ENCODE measurements at regions not wholly inside any gene's neighbourhood (a gene's known extent, or its start where the extent isn't known, plus 50 kb on each side); places are given as distances from the start of the nearest gene placed in this dataset.
"Not testable (repeated sequence)": the region's sequence is repeated elsewhere in the genome, so short reads cannot be mapped to it uniquely, and the experiment has no call there.

DNA sequence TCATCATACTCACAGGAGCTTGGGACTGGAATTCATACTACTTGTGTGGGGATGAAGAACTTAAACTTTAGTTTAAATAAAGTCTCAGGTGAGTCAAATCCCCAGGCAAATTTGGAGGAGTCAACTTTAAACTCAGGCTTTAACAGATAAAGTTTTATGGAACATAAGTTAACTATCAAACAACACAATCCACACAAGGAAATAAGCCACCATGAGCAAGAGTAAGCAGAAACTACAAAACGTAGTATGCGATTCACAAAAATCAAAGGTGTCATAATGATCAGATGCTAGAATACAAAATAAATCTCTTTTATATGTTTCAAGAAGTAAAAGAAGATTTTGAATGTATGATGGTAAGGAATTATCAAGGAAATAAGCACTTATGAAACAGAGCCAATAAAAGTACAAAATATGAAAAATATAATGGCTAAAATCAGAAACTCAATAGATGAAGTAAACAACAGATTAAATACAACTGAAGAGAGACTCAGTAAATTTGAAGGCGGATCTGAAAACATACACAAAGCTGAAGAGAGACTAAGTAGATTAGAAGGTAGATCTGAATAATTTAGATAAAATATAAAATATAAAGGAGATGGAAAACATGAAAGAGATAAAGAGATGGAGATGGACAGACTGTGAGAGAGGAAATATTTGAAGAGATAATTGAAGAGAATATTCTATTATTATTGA, 97.5 kb upstream of the TWIST2 start:
- DNase-seq (ENCODE audit: low spot score) = no peak

DNA sequence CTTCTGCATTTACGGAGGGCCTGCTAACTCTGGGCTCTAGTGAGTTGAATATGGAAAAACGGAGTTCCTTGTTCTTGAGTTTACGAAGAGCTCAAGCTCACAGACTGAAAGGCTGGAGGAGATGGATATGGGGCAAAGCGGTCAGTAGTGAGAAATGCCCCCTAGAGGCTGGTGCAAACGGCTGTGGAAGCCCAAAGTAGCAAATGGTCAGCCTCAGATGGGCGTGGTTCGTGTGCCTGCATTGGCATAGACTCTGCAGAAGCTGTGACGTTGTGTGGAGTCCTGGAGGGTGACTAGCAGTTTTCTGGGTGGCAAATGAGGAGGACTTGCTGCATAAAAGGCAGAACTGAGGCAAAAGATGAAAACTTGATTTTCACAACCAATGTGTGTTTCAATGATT, 93.6 kb upstream of the TWIST2 start:
- no peak for DNase-seq (ENCODE audit: low spot score)

DNA sequence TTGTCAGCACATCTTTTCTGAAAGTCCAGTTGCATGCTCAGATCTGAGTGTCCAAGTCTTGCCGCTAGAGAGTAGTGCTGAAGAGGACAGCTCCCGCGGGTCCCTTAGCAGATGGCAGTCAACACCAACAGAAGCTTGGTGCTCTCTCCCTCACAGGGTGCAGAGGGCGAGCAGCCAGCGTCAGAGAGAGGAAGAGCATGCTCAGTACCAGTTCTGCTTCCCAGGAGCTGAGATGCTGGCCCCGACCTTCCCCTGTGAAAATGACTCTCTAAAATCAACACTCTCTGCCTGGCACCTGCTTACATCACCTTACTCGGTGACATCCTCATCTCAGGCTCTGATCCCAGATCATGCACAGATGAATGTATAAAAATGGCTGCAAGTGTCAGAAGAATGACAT, 86.0 kb upstream of the TWIST2 start:
- peak; percentile 2 for DNase-seq (ENCODE audit: low spot score)

DNA sequence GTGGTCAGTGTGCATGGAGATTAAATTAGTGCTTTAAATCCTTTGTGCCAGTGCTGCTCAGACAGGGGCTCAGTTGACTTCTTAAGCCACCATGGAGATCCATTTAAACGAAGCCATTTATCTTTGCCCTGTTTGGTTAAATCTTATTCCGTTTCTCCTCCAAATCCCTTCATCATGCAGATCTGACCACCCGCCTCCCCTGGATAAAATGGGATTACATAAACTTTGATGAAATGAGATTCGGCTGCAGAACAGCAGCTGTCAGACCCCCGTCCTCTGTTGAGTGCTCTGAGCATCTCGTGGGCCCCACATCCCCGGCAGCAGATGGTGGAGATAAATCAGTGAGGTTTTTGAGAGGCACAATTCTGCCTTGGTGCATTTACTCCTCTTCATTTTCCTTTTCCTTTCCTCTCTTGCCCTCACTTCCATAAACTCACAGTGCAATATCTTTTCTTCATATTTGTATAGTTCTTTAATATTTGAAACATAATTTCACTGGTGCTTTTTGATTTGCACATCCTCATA, 84.4 kb upstream of the TWIST2 start:
- DNase-seq (ENCODE audit: low spot score) = no peak

DNA sequence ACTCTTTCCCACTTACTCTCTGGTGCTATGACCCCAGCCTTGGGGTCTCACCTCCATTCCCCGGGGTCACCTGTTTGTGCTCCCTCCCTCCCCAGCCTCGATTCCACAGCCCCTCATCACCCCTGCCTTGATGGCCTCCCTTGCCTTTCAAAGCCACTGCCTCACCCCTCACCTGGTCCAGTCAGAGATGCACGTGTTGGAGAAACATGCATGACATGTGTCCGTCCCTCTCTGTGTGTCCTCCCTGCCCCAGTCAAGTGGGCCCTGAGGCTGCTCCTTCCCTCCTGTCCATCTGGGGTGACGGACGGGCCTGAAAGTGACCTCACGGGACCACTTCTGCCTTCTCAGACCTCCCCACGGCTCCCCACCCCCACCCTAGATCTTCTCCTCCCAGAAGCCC, 82.3 kb upstream of the TWIST2 start:
- no peak for DNase-seq (ENCODE audit: low spot score)

DNA sequence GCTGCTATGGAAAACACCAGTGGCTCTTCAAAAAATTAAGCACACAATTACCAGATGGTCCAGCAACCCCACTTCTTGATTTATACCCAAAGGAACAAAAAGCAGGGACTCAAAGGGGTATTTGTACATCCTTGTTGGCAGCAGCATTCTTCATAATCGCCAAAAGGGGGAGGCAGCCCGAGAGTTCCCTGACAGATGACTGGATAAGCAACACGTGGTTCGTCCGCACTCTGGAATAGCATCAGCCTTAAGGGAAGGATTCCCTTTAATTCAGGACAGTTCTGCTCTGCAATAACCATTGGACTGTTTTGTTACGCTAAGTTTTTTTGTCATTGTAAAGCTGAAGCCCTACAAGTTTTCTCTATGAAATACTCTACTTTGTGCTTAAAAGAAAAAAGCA, 76.7 kb upstream of the TWIST2 start:
- DNase-seq (ENCODE audit: low spot score) = no peak

DNA sequence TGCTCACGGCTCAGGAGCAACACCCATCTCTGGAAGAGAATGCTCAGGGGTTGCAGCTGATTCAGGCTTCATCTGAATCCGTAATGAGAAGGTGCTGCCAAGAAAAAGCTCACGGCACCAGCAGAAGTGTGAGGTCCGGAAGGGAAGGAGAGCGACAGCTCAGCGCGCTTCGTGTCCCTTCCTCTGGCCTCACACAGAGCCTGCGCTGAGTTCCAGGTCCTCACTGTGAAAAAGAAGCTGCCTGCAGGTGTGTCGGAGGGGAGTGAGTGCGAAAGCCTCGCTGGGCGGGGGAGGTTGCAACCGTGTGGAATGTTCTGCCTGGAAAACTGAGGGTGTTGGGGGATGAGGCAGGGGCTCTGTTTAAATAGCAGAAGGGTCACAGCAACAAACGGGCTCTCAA, 76.2 kb upstream of the TWIST2 start:
- no peak for DNase-seq (ENCODE audit: low spot score)

DNA sequence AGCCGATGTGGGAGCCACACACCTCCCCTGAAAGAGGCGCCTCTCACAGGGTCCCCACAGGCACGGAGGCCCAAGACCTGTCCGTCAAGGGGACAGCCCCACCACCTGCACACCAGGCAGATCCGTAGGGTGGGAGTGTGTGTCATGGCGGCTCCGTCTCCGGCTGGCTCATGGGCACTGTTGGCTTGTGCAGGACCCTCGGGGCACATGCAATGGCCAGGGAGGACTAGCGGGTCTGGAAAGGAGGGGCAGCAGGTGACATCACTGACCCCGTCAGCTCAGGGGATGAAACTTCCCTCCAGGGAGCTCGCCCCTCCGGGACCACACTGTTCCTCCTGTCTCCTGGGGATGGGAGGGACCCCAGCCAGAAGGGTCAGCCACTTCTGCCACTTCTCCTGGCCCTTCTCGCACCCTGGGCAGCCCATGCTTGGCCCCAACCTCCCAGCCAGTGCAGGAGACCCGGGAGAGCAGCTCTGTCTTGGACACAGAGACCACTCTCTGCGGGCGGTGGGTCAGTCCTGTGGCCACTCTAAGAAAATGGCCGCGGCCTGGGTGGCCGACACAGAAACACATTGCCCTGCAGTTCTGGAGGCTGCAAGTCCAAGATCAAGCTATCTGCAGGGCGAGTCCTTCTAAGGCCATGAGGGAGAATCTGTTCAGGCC, 75.1 kb upstream of the TWIST2 start:
- DNase-seq (ENCODE audit: low spot score) = no peak

DNA sequence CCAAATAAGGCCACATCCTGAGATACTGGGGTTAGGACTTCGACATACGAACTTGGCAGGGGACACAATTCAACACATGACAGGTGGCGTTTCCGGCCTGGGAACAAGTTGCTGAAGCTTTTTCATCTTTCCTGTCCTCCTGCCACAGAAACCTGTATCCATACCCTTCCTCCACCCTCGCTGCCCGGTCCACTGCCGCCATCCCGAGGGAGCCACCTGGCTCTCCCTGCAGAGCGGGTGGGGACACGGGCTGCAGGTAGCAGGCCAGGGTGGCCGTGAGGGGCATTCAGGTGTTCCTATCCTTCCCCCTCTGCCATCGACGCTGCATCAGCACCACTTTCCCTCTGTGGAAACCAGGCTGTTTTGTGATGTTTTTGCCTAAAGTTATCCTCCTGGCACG, 74.4 kb upstream of the TWIST2 start:
- DNase-seq (ENCODE audit: low spot score) = no peak

DNA sequence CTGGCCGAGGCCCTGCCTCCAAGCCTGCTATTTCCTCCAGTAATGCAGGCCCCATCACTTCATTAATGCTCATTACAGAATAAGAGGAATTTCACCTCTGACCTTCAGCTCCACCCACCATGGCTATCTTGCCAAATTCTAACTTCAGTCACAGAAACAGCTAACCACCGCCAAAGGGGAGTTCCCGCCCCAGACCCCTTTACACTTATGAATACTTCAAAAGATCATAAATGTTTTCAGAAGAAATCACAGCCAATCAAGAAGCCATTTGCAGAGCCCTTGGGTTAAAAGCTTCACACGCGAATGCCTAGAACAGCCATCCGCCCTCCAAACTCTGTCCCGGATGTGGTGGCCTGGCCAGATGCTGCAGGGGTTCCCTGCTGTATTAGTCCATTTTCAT, 73.8 kb upstream of the TWIST2 start:
- no peak for DNase-seq (ENCODE audit: low spot score)

DNA sequence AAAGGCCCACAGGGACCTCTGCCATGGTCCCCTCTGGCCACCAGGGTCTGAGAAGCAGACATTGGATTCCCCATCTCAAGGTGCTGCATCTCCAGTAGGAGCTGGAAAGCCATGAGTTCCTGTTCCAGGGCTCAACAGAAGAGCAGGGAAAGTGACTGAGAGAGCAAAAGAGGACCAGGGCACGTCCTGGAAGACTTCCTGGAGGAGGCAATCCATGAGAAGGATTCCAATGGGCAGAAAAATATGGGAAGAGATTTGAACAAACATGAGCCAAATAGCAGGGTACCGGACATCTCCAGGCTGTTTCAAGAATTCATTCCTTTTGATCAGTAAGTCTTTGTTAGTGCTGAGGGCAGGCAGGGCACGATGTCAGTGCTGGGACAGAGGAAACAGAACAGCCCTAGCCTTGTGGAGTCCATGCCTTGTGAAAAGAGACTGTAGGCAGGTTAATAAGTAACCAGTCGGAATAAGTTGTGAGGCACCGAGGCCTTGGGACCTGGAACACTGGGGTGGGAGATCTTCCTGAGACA, 72.8 kb upstream of the TWIST2 start:
- DNase-seq (ENCODE audit: low spot score) = no peak

DNA sequence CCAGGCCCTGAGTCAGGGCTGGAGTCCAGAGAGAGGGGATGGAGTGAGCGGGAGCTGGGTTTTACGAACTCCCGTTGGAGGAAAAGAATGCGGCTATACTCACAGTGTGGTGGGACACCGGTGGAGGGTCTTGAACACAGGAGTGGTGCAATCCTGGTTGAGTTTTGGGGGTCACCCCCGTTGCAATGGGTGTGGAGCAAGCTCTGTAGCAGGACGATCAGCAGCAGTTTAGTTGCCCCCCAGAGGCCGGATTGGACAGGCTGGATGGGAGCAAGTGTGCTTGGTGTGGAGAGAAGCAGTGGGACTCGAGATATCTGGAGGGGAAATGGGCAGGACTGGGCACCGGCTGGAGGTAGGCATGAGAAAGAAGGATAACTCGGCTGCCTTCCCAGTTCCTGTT, 72.3 kb upstream of the TWIST2 start:
- DNase-seq (ENCODE audit: low spot score) = no peak

DNA sequence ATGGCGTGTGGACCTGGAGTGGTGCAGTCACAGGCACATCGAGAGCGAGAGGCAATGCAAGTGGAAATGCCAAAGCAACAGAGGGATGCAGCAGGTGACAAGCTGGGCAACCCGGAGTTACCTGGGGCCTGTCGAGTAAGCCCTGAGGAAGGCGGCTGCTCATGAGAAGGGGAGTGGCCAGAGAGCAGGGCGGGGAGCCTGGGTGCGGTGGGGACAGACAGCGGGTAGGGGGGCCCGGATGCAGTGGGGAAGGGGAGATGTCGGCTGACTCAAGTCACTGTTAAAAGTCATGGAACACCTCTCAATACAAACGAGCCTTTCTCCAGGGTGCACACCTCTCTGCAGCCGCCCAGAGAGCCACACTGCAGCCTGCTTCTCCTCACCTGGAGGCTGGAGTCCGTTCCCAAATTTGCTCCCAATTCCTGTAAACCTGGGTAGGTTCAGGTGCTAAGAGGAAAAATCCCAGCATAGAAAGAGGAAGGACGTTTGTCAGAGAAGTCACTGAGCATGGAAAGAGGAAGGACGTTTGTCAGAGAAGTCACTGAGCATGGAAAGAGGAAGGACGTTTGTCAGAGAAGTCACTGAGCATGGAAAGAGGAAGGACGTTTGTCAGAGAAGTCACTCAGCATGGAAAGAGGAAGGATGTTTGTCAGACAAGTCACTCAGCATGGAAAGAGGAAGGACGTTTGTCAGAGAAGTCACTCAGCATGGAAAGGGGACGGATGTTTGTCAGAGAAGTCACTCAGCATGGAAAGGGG, 71.7 kb upstream of the TWIST2 start:
- no peak for DNase-seq (ENCODE audit: low spot score)

DNA sequence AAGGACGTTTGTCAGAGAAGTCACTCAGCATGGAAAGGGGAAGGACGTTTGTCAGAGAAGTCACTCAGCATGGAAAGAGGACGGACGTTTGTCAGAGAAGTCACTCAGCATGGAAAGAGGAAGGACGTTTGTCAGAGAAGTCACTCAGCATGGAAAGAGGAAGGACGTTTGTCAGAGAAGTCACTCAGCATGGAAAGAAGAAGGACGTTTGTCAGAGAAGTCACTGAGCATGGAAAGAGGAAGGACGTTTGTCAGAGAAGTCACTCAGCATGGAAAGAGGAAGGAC, 71.2 kb upstream of the TWIST2 start:
- DNase-seq (ENCODE audit: low spot score) = not testable (repeated sequence)

DNA sequence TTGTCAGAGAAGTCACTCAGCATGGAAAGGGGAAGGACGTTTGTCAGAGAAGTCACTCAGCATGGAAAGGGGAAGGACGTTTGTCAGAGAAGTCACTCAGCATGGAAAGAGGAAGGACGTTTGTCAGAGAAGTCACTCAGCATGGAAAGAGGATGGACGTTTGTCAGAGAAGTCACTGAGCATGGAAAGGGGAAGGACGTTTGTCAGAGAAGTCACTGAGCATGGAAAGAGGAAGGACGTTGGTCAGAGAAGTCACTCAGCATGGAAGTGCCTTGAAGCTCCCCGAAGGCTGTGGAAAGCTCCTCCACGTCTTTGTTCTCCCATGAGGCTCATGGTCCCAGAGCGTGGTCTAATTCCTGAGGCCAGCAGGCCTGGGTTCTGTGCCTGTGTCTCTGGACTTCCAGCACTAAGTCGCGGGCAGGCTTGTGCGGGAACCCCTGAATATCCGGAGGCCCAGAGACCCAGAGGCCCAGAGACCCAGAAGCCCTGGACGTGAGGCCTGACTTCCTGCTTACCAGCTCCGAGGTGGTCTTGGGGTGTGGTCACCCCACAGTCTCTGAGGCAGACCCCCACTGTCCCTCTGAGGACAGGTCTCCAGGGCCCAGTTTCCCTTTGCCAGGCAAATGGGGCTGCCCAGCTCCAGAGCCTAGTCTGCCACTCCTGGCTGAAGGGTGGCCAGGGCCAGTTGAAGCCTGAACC, 70.4 kb upstream of the TWIST2 start:
- no peak for DNase-seq (ENCODE audit: low spot score)

DNA sequence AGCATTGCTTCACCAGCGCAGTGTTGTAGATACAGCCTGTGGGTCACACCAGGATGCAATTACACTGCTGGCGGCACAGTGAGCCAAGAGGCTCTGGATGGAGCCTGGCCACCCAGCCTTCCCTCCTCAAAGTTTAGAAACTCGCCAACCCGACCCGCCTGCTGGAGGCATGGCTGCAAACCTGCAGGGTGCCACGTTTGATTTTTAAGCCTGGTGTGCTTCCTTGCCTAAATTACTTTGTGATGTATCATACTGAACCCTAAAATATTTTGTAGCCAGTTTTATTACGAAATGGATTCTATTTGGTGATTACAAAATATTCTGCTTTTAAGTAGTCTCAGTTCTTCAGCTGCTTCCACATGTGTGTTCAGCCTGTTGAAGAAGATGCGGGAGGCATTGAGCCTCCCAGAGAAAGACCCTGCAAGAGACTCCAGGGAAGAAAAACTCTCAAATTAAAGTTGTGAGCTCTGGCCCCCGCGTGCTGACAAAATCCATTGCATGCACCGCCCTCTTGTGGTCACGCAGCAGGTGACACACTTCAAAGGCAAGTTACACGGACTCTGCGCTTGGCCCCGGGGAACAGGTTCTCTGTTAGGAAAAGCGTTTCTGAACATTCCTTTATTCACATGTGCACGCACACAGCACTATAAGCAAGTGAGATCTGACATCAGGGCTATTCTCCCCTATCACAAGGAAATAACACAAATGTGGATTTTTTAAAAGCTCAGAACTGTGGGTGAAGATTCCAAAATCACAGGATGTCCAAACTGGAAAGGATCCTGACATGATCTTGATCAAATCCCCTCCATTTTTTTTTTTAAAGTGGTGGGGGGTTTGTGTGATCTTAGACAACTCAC, 63.0 kb upstream of the TWIST2 start:
- DNase-seq (ENCODE audit: low spot score) = peak; percentile 46

DNA sequence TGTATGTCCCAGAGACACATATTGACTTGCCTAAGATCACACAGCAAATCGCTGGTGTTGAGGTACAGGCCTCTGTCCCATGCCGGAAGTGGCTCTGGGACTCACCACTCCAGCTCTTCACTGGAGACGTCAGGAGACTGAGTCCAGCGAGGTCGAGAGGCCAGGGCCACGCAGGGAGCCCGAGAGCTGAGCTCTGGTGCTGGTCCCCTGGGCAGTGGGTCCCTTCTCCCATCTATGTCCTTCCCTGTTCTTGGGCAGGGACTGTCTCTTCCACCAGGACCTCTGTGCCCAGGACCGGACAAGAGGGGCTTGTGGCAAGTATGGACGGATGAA, 62.4 kb upstream of the TWIST2 start:
- DNase-seq (ENCODE audit: low spot score) = no peak

DNA sequence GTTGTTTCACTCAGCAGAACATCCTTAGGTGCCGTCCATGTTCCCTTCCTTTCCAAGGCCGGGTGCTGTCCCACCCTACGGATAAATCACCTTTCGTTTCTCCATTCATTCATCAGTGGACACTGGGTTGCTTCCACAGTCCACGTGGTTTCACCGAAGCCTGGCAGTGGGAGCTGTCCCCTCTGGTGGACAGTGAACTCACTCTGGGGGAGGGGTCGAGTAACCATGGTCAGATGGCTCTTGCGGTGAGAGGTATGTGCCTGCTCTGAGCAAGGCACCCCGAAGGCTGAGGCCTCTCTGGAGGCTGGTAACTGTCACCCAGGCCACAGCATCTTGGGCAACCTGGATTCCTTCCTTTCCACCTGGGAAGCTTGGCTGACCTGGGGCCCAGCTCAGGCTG, 61.5 kb upstream of the TWIST2 start:
- no peak for DNase-seq (ENCODE audit: low spot score)

DNA sequence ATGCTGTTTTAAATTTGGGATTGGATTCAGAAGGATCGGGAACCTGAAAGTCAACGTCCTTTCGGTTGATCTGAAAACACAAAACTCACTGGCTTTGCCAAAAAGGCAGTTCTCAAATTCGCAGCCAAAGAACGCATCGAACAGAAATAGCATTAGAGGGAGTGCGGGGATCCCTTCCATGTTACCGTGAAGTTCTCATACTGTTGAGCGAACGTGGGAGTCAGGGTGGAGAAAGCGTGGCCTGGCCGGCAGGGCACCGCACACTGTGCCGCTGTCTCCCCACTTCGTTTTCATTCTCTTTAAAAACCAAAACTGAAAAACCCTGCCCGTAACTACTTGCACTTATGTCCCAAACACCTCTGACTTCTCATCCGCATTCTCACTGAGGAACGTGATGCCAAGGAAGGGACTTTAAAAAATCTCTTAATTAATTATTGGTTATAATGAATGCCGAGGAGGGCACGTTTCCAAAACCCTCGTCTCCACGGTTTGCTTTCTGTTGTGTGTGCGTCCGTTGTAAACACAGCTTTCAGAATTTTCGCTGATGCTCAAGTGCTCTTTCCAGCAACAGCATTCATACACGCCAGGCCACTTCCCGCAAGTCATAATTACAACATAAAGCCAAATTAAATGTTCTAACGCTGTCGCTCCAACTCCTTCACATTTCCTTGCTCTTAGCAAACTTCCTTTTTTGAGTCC, 60.9 kb upstream of the TWIST2 start:
- DNase-seq (ENCODE audit: low spot score) = no peak

DNA sequence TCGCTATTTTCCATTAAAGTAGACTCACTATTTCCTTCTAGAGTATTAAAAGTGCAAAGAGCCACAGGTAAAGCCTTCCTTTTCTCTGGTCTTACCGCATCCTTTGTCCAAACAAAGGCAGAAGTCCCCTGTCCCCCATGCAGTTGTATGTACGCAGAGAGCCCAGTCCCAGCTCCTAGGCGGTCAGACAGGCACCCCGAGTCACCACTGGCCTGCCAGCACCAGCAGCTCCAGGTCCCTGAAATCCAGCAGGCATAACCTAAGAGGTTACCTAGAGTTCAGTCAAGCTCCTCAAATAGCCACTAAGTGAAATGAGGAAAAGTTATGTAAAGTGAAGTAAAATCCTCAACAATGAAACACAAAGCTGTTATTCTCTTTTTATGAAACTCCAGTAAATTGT, 60.4 kb upstream of the TWIST2 start:
- no peak for DNase-seq (ENCODE audit: low spot score)

DNA sequence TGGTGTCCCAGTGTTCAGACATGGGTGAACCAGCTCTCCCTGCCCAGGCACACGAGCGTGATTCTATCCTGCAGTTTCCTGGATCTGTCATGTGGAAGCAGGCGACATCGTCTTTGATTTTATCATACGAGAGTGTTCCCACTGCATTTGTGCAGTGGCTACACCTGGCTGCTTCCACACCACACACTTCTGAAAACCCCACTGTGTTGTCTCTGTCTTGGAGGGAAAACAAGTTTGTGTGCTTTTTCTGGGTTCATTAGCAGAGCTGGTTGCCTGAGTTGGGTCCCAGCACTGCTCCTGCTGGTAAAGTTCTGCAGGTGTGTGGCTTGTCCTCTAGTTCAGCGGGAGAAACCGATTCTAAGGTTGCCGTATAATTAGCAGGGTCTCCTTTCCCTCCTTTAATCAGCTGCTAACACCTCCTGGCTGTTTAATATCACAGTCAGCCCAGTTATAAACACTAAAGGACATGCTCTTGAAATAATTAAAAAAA, 58.5 kb upstream of the TWIST2 start:
- no peak for DNase-seq (ENCODE audit: low spot score)
